ENCODE measurements at regions not wholly inside any gene's neighbourhood (a gene's known extent, or its start where the extent isn't known, plus 50 kb on each side); places are given as distances from the start of the nearest gene placed in this dataset.

GRCh38 chr22:33971561-33971961 is 51.3 kb upstream of the LARGE1 start:
- TF ChIP-seq CTCF (IDR thresholded peaks at IDR 0.05; ENCODE audit: borderline replicate concordance, insufficient read depth, low read depth, low read length), result no peak
- no peak overlapping the region for H3K4me3 ChIP-seq (ENCODE audit: low read depth, low read length)

- H3K4me3 ChIP-seq (ENCODE audit: low read depth, low read length), result no peak overlapping the region
- no peak for TF ChIP-seq CTCF (IDR thresholded peaks at IDR 0.05; ENCODE audit: borderline replicate concordance, insufficient read depth, low read depth, low read length)
Observed at GRCh38 chr22:33975841-33976240, 55.6 kb upstream of the LARGE1 start.

GRCh38 chr22:33983558-33983957 is 63.3 kb upstream of the LARGE1 start:
- no peak for TF ChIP-seq CTCF (IDR thresholded peaks at IDR 0.05; ENCODE audit: borderline replicate concordance, insufficient read depth, low read depth, low read length)
- no peak overlapping the region for H3K4me3 ChIP-seq (ENCODE audit: low read depth, low read length)

GRCh38 chr22:33984211-33984610 is 63.9 kb upstream of the LARGE1 start:
- no peak for TF ChIP-seq CTCF (IDR thresholded peaks at IDR 0.05; ENCODE audit: borderline replicate concordance, insufficient read depth, low read depth, low read length)

GRCh38 chr22:33984656-33985285 is 64.5 kb upstream of the LARGE1 start:
- H3K4me3 ChIP-seq (ENCODE audit: low read depth, low read length), result no peak overlapping the region
- TF ChIP-seq CTCF (IDR thresholded peaks at IDR 0.05; ENCODE audit: borderline replicate concordance, insufficient read depth, low read depth, low read length), result no peak

More at GRCh38 chr22:33984211-33984610, 63.9 kb upstream of the LARGE1 start:
- no peak overlapping the region for H3K4me3 ChIP-seq (ENCODE audit: low read depth, low read length)

GRCh38 chr22:33985506-33985905 is 65.2 kb upstream of the LARGE1 start:
- TF ChIP-seq CTCF (IDR thresholded peaks at IDR 0.05; ENCODE audit: borderline replicate concordance, insufficient read depth, low read depth, low read length), result no peak

GRCh38 chr22:33986167-33986771 is 66.0 kb upstream of the LARGE1 start:
- no peak for TF ChIP-seq CTCF (IDR thresholded peaks at IDR 0.05; ENCODE audit: borderline replicate concordance, insufficient read depth, low read depth, low read length)
- H3K4me3 ChIP-seq (ENCODE audit: low read depth, low read length), result no peak overlapping the region

More at GRCh38 chr22:33985506-33985905, 65.2 kb upstream of the LARGE1 start:
- no peak overlapping the region for H3K4me3 ChIP-seq (ENCODE audit: low read depth, low read length)

Measured in GM12875 (cell line).